HEK293T (cell line): ENCODE measurements at regions not wholly inside any gene's neighbourhood (a gene's known extent, or its start where the extent isn't known, plus 50 kb on each side); places are given as distances from the start of the nearest gene placed in this dataset.
"Not testable (repeated sequence)": the region's sequence is repeated elsewhere in the genome, so short reads cannot be mapped to it uniquely, and the experiment has no call there.

Experiments
- CTCF ChIA-PET: fragments of 350-600 bp; formaldehyde crosslinking; extraction: SDS; loops from one replicate; lab custom pipeline; 2021; ENCODE audit warnings: antibody characterized with exemption, inconsistent platforms; lab: Yijun Ruan, JAX
- POLR2A ChIA-PET: fragments of 350-600 bp; formaldehyde crosslinking; extraction: SDS; loops from one replicate; lab custom pipeline; 2020; ENCODE audit warnings: antibody characterized with exemption, inconsistent platforms; lab: Yijun Ruan, JAX
- DNase-seq: peaks from one replicate; pipeline ENCODE4 v3.0.0; 2012; ENCODE audit warnings: mixed read lengths; ENCODE audit errors: extremely low spot score
- ARNT ChIP-seq: fragments of 450-650 bp; IDR thresholded peaks from 2 replicates; pipeline ENCODE4 v1.6.1; 2017; ENCODE audit warnings: mild to moderate bottlenecking
- BHLHE40 ChIP-seq: fragments of 450-650 bp; IDR thresholded peaks from 2 replicates; pipeline ENCODE4 v1.6.1; 2016; ENCODE audit warnings: mild to moderate bottlenecking, moderate library complexity, borderline replicate concordance
- CTBP1 ChIP-seq: fragments of 450-650 bp; IDR thresholded peaks from 2 replicates; pipeline ENCODE4 v1.6.1; 2016; ENCODE audit warnings: borderline replicate concordance
- ELF4 ChIP-seq: fragments of 450-650 bp; IDR thresholded peaks from 2 replicates; pipeline ENCODE4 v1.6.1; 2017; ENCODE audit warnings: antibody characterized with exemption
- FOXA1 ChIP-seq: fragments of 450-650 bp; IDR thresholded peaks from 2 replicates; pipeline ENCODE4 v1.6.1; 2016; ENCODE audit warnings: mild to moderate bottlenecking
- FOXK2 ChIP-seq: fragments of 450-650 bp; IDR thresholded peaks from 2 replicates; pipeline ENCODE4 v1.6.1; 2016; ENCODE audit warnings: mild to moderate bottlenecking
- FOXM1 ChIP-seq: fragments of 450-650 bp; IDR thresholded peaks from 2 replicates; pipeline ENCODE4 v1.6.1; 2017; ENCODE audit warnings: mild to moderate bottlenecking, borderline replicate concordance
- HDGF ChIP-seq: fragments of 450-650 bp; IDR thresholded peaks from 2 replicates; pipeline ENCODE4 v1.6.1; 2017; ENCODE audit warnings: antibody characterized with exemption, borderline replicate concordance
- L3MBTL2 ChIP-seq: fragments of 450-650 bp; conservative IDR thresholded peaks from 2 replicates; pipeline ENCODE4 v1.6.1; 2016; ENCODE audit warnings: mild to moderate bottlenecking
- LEF1 ChIP-seq: fragments of 450-650 bp; IDR thresholded peaks from 2 replicates; pipeline ENCODE4 v1.6.1; 2017; ENCODE audit warnings: mild to moderate bottlenecking, borderline replicate concordance
- NFRKB ChIP-seq: fragments of 450-650 bp; IDR thresholded peaks from 2 replicates; pipeline ENCODE4 v1.6.1; 2016; ENCODE audit warnings: mild to moderate bottlenecking, moderate library complexity
- PKNOX1 ChIP-seq: fragments of 450-650 bp; IDR thresholded peaks from 2 replicates; pipeline ENCODE4 v1.6.1; 2016
- SP1 ChIP-seq: fragments of 450-650 bp; IDR thresholded peaks from 2 replicates; pipeline ENCODE4 v1.6.1; 2017
- SUZ12 ChIP-seq: fragments of 450-650 bp; IDR thresholded peaks from 2 replicates; pipeline ENCODE4 v1.6.1; 2016; ENCODE audit warnings: mild to moderate bottlenecking
- TARDBP ChIP-seq: fragments of 450-650 bp; IDR thresholded peaks from 2 replicates; pipeline ENCODE4 v1.6.1; 2016
- ZNF384 ChIP-seq: fragments of 450-650 bp; IDR thresholded peaks from 2 replicates; pipeline ENCODE4 v1.6.1; 2016

GRCh38 chr4:151540728-151541388, 131.9 kb downstream of the FHIP1A start:
- peak; percentile 13 for DNase-seq
- POLR2A ChIA-PET, result interaction anchor here (1.2 kb wide), 1 partner anchor 28 kb away, joined by 3 read pairs; no protein-coding TSS in a partner anchor
- TF ChIP-seq L3MBTL2 (no peak), NFRKB (no peak), ELF4 (no peak), TARDBP (no peak), FOXM1 (no peak), SUZ12 (no peak), SP1 (no peak), HDGF (no peak)
- CTCF ChIA-PET, result interaction anchor here (0.7 to 2.4 kb wide), 5 partner anchors 10 to 64 kb away, joined by 3 to 12 read pairs (median 6); no protein-coding TSS in a partner anchor

DNA sequence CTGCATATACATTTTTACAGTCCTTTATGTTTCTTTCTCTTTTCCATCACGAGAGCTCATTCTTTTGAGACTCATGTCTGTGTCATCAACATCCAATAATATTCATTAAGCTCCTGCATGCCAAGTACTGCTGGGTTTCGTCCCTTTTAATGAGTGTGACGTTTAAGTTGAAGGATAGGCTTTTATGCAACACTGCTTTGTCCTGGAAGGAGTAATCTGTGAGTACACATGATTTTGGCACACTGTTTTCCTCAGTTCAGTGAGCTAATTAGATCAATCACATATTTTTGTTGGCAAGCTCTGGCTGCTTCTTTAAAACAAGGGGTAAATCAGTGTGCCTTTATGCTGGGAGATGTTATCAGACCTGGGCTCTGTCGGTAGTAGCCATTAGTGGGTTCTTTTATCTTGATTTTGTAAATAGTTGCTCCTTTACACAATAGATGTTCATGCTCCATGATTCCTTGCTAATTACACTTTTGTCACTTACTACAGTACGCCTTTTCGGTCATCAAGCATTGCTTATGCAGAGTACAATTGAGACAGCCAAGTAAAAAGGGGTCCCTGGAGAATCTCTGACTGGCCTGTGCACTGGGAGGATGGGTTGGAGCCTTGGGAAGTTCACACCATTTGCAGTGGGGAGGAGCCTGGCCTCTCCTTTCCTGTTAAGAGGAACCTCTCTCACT, 132.6 kb downstream of the FHIP1A start:
- DNase-seq, result no peak
- POLR2A ChIA-PET, result no interaction called here
- TF ChIP-seq FOXA1 (no peak), ZNF384 (no peak), CTBP1 (no peak), SUZ12 (no peak), FOXM1 (no peak), SP1 (no peak), PKNOX1 (no peak), TARDBP (no peak), HDGF (no peak), L3MBTL2 (no peak)
- CTCF ChIA-PET, result interaction anchor here (0.6 to 2.4 kb wide), 6 partner anchors 11 to 376 kb away, joined by 3 to 12 read pairs (median 4); no protein-coding TSS in a partner anchor

DNA sequence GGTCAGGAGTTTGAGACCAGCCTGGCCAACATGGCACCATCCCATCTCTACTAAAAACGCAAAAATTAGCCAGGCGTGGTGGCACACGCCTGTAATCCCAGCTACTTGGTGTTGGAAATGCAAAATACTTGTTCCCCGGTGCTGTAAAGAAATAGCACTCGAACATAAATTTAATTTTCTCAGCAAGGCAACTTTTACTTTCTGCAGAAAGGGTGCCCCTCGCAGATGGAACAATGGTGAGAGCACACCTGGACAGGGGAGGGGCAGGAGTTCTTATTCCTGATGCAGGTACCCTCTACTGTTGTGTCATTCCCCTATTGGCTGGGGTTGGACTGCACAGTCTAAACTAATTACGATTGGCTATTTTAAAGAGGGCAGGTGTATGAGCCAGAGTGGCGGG, 139.7 kb downstream of the FHIP1A start:
- POLR2A ChIA-PET, result no interaction called here
- CTCF ChIA-PET, result no interaction called here
- TF ChIP-seq FOXM1 (no peak), HDGF (no peak), NFRKB (no peak), FOXK2 (no peak), ZNF384 (no peak), BHLHE40 (no peak), SUZ12 (no peak), TARDBP (no peak), CTBP1 (no peak), ELF4 (no peak), ARNT (no peak), L3MBTL2 (no peak), FOXA1 (no peak), SP1 (no peak), PKNOX1 (no peak)
- no peak for DNase-seq

DNA sequence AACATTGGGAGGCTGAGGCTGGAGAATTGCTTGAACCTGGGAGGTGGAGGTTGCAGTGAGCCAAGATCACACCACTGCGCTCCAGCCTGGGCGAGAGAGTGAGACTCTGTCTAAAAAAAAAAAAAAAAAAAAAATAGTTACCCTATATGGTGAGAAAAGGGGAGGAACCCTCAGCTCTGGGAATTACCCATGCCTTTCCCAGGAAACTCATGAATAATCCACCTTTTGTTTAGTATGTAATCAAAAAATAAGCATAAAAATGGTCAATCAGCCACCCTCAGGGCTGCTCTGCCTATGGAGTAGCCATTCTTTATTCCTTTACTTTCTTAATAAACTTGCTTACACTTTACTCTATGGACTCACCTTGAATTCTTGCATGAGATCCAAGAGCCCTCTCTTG, 140.4 kb downstream of the FHIP1A start:
- POLR2A ChIA-PET, CTCF ChIA-PET: not testable (repeated sequence)

GRCh38 chr4:151553874-151554273, 144.9 kb downstream of the FHIP1A start:
- TF ChIP-seq HDGF (no peak), ZNF384 (no peak), LEF1 (no peak), ELF4 (no peak), BHLHE40 (no peak), FOXA1 (no peak), CTBP1 (no peak), SUZ12 (no peak), ARNT (no peak), L3MBTL2 (no peak), PKNOX1 (no peak), SP1 (no peak)
- ChIA-PET CTCF (interaction anchor here (0.7 to 1.0 kb wide), 2 partner anchors 9 to 12 kb away, joined by 3 read pairs; no protein-coding TSS in a partner anchor), POLR2A (no interaction called here)
- DNase-seq, result no peak

More for the DNA sequence above, 140.4 kb downstream of the FHIP1A start:
- DNase-seq, result not testable (repeated sequence)

GRCh38 chr4:151555151-151555945, 146.4 kb downstream of the FHIP1A start:
- CTCF ChIA-PET, result interaction anchor here (1.0 kb wide), 1 partner anchor 8 kb away, joined by 3 read pairs; no protein-coding TSS in a partner anchor
- TF ChIP-seq FOXA1, result no peak
- no peak for TF ChIP-seq LEF1
- TF ChIP-seq CTBP1, result no peak
- no peak for TF ChIP-seq L3MBTL2
- no peak for TF ChIP-seq FOXK2
- TF ChIP-seq ARNT, result no peak
- TF ChIP-seq BHLHE40, result no peak
- no peak for TF ChIP-seq FOXM1
- TF ChIP-seq PKNOX1, result no peak
- TF ChIP-seq SUZ12, result no peak
- TF ChIP-seq NFRKB, result no peak
- no peak for TF ChIP-seq ELF4
- no peak for TF ChIP-seq SP1
- TF ChIP-seq HDGF, result no peak
- no peak for TF ChIP-seq TARDBP
- TF ChIP-seq ZNF384, result no peak
- no peak for DNase-seq
- POLR2A ChIA-PET, result no interaction called here
